Mucosa of gallbladder (tissue), 1 donor: ENCODE measurements at regions not wholly inside any gene's neighbourhood (a gene's known extent, or its start where the extent isn't known, plus 50 kb on each side); places are given as distances from the start of the nearest gene placed in this dataset.

Source experiments
- DNase-seq: peaks from one replicate; pipeline ENCODE4 v3.0.0-alpha.2; 2020; ENCODE audit warnings: low spot score
- donor health status: DM: no; HTN: no; CAD: no.

GRCh38 chr10:131560166-131560565 lies 248.6 kb upstream of the TCERG1L start:
- no peak for DNase-seq

DNA sequence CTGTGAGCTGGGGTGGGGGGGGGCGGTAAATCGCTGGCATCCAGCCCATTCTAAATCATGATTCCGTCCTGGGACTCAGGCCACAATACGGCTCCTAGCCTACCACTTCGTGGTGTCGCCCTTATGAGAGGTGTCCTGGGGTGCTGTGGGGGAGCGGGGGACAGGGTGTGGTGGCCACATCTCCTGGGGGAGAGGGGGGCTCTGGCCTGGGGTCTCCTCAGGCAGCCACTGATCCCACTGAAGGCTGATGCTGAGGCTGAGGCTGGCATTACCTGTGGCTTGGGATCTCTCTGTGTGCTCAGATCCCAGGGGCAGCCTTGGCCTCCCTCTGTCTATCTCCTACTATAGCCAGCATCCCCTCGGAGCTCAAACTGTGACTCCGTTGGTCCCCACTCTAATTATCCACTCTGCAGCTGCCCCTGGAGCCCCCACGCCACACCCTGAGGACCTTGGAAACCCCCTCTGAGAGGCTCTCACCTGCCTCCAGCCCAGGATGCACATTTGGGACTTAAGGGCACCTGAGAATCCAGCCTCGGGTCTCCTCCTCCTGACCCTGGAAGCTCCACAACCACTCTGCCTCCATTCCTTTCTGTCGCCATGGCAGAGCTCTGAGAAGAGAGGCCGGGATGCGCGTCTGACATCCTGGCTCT lies 249.3 kb upstream of the TCERG1L start:
- DNase-seq, result no peak

DNA sequence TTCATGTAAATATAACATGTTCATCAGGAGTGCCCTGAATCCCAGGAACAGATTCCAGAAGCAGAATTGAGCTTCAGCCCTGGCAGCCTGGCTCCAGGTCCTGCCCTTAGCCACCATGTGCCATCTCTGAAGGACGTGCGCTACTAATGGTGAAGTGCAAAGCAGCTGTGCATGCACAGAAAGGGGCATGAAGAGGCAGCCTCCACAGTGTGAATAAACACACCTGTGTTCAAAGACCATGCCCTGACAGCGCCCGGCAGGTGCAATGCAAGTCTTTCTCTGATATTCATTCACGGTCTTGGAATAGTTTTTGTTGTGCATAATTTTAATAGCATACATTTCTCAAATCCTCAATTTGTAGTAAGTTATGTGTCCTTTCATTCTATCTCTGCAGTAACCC lies 250.4 kb upstream of the TCERG1L start:
- no peak for DNase-seq

GRCh38 chr10:131563411-131563810 lies 251.9 kb upstream of the TCERG1L start:
- DNase-seq, result no peak

DNA sequence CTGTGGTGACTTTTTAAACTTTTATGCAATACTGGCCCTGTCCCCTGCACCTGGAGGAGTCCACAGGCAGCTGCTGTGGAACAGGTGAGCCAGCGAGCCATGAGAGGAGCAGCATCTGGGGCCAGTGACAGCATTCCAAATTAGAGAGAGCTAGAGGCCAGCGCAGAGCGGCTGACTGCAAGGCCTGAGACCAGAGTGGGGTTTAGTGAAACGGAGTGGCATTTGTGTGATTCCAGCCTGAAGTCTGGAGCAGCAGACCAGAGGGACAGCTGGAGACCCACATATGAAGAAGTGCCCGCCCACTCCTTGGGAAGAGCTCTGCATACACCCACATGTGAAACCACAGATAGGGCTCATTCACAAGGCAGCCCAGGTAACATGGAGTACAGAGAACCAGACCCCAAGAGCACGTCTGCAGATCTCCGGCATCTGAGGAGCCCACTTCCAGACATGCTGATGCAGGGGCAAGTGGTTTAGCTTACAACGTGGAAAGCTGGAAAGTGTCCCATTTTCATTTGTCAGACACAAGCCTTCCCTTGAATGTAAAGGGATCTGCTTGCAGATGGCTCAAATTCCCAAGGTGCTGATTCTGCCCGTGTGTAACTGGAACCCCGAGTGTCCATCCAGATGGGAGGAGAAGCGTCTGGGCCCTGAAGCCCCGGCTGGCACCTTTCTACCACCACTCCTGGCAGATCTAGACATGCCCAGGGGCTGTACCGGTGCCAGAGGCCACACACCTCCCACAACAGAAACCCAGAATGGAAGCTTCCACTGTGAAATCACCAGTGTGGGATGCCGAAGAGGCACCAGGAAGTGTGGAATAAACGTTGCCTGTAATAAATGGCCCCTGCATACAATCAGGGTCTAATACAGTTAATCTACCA lies 256.0 kb upstream of the TCERG1L start:
- DNase-seq, result no peak

DNA sequence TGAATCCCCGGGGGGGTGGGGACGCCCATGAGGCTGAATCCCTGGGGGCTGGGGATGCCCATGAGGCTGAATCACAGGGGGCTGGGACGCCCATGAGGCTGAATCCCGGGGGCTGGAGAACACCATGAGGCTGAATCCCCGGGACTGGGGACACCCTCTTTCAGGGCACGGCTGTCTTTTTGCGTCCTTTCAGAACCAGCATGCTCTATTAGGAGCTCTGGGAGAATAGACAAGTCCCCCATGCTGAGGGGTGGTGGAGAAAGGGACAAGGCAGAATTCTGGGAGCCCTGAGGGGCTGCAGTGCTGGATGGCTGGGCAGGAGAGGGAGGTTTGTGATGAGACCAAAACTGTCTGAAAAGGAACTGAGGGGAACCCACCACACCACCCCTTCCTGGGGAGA lies 257.3 kb upstream of the TCERG1L start:
- DNase-seq, result no peak

DNA sequence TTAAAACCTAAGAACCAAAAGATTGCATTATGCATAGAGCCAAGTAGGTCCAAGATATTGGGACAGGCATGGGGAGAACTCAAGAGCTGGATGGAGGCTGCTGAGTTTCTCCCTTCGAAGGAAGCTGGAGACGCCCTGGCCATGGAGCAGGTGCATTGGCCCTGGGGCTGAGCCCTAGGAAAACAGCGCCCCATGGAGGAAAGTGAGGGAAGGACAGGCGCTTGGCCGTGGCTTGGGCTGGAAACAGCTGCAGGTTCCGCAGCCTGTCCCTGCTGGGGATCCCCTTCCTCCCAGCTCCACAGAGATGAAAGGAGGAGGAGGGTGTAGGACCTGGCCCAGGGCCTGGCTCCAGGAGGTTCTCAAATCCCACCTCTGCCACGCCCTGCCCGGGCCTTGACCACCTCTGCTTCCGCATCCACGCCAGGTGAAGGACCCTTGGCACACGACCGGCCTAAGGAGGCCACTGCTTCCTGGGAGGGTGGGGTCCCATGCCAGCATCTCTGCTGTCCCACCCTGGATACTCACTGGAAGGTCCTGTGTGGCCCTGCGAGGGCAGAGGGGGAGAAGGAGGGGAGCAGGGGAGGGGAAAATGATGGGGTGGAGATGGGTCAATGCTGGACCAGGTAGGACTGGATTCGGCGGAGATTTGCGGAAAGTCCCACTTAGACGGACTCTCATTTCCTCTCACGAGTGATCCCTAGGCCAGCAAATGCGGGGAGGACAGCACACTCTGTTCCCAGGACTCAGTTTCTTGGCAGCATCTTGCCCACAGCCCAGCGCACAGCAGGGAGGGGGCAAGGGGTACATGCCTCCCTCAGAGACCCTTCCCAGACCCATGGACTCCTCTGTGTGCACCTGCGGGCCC lies 258.6 kb upstream of the TCERG1L start:
- DNase-seq, result no peak

DNA sequence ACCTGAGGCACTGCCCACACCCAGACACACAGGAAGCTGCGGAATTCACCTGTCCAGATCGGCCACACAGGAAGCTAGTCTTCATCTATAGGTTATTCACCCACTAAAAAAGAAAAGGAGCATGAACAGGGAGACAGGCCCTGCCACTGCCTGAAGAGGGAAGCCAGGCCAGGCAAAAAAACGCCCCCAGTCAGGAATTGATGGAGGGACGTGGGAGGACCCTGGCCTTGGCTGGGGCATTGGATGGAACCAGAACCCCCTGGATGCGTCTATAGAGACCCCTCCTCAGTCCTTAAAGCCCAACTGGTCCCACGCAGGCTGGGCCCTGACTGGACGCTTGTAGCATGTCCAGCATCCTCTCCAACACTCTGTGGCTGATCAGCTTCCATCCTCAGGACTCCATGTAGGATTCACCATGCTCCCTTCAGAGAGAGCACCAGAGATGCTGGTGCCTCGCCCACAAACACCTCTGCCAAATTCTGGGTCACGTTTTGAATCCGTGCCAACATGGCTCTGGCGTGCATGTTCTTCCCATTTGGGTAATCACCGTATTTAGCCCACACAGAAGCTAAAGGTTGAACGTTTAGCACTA lies 259.3 kb upstream of the TCERG1L start:
- no peak for DNase-seq

GRCh38 chr10:131571346-131571745 lies 259.8 kb upstream of the TCERG1L start:
- DNase-seq, result no peak

- no peak for DNase-seq
Measured at GRCh38 chr10:131571865-131572264, 260.3 kb upstream of the TCERG1L start.

DNA sequence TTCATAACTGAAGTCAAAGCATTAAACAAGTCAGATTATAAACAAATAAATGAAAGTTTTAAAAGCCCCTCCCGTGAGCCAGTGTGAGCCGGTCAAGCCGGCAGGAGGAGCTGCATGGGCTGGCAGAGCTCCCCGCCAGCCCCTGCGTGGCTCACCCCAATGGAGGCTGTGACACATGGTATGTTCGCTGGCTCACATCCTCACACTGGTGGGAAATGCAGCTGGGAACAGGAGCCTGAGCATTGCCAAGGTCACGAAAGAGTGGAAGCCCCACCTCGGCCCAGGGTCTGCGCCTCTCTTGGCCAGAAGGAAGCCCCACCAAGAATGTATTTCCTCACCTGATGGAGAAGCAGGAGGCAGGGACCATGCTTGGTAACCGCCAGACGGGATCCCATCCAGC lies 261.7 kb upstream of the TCERG1L start:
- no peak for DNase-seq

GRCh38 chr10:131573707-131574106 lies 262.2 kb upstream of the TCERG1L start:
- DNase-seq, result no peak

DNA sequence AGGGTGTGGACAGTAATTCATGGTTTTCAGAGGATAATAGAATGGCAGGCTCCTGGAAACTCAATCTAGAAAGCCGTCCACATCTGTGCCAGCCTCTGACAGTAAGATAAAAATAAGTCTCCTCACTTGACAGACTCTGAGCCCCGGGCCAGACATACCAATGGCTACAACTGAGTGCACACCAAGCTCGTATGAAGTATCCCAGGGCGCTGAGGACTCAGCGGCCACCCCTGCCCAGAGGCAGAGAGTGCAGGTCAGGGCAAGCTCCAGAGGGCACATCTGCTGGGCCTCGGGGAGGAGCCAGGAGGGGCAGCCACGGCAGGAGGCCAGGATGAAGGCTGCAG lies 262.8 kb upstream of the TCERG1L start:
- no peak for DNase-seq

DNA sequence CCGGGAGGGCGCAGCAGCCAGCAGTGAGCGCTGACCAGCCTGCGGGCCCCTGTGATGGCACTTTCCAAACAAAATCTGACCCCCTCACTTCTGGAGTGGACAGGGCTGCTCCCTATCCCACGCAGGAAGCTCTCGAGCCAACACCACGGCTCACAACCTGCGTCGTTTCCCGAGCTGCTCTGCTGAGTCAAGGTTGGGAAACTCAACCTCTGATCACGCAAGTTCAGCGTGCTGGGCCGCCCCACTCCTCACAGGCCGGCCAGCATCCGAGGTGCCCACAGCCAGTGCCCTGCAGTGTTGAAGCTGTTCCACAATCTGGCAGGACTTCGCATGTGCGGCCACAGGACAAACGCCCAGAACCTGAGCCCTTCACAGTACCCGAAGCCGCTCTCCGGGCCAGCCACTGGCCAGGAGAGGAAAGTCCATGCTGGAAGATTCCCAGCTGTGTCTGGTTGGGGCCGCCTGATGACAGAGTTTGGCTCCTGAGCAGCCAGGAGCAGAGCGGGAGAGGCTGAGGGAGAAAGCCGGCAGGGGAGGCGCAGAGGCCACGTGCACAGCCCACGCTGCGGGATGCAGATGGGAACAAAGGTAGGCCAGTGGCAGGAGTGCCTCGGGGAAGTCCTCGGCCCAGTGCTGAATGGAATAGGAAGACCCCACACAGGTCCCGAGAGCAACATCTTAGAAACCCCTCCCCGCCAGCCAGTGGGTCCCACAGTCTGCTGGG lies 263.3 kb upstream of the TCERG1L start:
- DNase-seq, result no peak

DNA sequence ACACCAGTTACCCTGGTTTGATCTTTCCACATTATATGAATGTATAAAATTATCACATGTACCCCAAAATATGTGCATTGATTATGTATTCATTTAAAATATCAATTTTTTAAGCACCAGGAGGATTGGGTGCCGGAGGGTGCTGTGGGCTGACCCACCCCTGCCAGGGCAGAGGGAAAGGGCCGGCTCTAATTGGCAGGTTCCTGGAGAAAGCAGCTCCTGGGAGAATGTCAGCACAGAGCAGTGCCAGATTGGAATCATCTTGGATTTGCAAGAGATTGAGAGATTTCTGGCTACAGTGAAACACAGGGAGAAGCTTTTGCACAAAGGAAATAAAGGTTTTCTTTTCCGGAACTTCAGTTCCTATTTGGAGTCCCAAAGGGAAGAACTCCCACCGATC lies 264.4 kb upstream of the TCERG1L start:
- no peak for DNase-seq

DNA sequence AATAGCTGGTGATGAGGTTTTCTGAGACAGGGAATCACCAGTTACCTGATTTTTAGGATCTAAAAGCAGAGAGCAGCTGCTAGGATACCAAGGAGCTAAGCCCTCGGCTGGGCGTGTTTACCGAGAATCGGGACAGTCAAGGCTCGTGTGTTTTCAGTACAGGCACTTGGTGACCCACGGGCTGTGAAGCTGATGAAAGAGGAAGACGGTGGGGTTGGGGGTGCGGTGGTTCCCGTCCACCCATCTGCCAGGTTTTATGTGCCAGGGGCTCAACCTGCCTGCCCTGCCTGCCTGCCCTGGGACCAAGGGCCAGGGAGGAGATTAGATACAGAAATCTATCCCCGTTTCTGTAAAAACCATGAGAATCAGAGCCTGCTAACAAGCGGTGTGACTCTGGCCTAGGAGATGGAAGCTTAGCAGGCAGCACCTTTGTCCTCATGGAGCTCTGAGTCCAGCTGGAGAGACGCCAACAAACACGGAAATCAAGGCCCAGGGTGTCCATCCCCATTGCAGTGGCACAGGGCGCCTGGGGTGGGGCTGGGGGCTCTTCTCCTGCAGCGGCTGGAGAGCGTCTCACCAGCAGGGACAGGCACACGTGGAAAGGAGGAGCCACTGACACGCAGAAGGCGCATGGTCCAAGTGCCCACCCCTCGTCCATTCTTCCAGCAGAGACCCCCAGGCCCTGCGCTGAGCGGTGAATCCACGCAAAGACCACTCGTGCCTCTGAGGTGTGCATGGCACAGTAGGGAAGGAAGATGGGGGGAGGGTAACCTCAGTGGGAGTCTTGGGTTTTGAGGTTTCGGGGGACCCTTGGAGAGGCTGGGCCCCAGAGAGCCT lies 265.0 kb upstream of the TCERG1L start:
- DNase-seq, result peak; percentile 7

GRCh38 chr10:131577178-131577555 lies 265.6 kb upstream of the TCERG1L start:
- peak; percentile 4 for DNase-seq

GRCh38 chr10:131577786-131578471 lies 266.4 kb upstream of the TCERG1L start:
- DNase-seq, result peak; percentile 8

- peak; percentile 5 for DNase-seq
Measured at GRCh38 chr10:131578472-131578970, 267.0 kb upstream of the TCERG1L start.
